ENCODE measurements at regions not wholly inside any gene's neighbourhood (a gene's known extent, or its start where the extent isn't known, plus 50 kb on each side); places are given as distances from the start of the nearest gene placed in this dataset.

- TF ChIP-seq, protein P1, sequence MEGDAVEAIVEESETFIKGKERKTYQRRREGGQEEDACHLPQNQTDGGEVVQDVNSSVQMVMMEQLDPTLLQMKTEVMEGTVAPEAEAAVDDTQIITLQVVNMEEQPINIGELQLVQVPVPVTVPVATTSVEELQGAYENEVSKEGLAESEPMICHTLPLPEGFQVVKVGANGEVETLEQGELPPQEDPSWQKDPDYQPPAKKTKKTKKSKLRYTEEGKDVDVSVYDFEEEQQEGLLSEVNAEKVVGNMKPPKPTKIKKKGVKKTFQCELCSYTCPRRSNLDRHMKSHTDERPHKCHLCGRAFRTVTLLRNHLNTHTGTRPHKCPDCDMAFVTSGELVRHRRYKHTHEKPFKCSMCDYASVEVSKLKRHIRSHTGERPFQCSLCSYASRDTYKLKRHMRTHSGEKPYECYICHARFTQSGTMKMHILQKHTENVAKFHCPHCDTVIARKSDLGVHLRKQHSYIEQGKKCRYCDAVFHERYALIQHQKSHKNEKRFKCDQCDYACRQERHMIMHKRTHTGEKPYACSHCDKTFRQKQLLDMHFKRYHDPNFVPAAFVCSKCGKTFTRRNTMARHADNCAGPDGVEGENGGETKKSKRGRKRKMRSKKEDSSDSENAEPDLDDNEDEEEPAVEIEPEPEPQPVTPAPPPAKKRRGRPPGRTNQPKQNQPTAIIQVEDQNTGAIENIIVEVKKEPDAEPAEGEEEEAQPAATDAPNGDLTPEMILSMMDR (conservative IDR thresholded peaks at IDR 0.05 in 1 of 2, IDR thresholded peaks at IDR 0.05 in 1 of 2; ENCODE audit: extremely low read depth in 1 of 2, insufficient read depth in 1 of 2, low read depth in 1 of 2, low read length in 2 of 2) = no peak
- TF ChIP-seq EZH2 (IDR thresholded peaks at IDR 0.05; ENCODE audit: borderline replicate concordance, low read length) = no peak
Observed at GRCh38 chr21:19704832-19705231, 1293.4 kb upstream of the NCAM2 start.

Data from mammary epithelial cell (primary cell).